ENCODE measurements at regions not wholly inside any gene's neighbourhood (a gene's known extent, or its start where the extent isn't known, plus 50 kb on each side); places are given as distances from the start of the nearest gene placed in this dataset.

GRCh38 chr14:38583471-38583870 is 327.6 kb upstream of the CLEC14A start (continued):
- no peak for TF ChIP-seq ARID4B (CRISPR knock-in tag; IDR thresholded peaks at IDR 0.05)
- TF ChIP-seq, protein P1, sequence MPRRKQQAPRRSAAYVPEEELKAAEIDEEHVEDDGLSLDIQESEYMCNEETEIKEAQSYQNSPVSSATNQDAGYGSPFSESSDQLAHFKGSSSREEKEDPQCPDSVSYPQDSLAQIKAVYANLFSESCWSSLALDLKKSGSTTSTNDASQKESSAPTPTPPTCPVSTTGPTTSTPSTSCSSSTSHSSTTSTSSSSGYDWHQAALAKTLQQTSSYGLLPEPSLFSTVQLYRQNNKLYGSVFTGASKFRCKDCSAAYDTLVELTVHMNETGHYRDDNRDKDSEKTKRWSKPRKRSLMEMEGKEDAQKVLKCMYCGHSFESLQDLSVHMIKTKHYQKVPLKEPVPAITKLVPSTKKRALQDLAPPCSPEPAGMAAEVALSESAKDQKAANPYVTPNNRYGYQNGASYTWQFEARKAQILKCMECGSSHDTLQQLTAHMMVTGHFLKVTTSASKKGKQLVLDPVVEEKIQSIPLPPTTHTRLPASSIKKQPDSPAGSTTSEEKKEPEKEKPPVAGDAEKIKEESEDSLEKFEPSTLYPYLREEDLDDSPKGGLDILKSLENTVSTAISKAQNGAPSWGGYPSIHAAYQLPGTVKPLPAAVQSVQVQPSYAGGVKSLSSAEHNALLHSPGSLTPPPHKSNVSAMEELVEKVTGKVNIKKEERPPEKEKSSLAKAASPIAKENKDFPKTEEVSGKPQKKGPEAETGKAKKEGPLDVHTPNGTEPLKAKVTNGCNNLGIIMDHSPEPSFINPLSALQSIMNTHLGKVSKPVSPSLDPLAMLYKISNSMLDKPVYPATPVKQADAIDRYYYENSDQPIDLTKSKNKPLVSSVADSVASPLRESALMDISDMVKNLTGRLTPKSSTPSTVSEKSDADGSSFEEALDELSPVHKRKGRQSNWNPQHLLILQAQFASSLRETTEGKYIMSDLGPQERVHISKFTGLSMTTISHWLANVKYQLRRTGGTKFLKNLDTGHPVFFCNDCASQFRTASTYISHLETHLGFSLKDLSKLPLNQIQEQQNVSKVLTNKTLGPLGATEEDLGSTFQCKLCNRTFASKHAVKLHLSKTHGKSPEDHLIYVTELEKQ (CRISPR knock-in tag; IDR thresholded peaks at IDR 0.05): no peak
- no peak for TF ChIP-seq SMC3 (conservative IDR thresholded peaks at IDR 0.05; ENCODE audit: insufficient read depth, low read depth, low read length)
